Panc1 (cell line): ENCODE measurements at regions not wholly inside any gene's neighbourhood (a gene's known extent, or its start where the extent isn't known, plus 50 kb on each side); places are given as distances from the start of the nearest gene placed in this dataset.

Experiments
- ATAC-seq: fragments of 200-7000 bp; cut with Tn5 transposase; 2 replicates; pipeline ENCODE4 v1.9.1; 2020; ENCODE audit warnings: mild to moderate bottlenecking, moderate library complexity
- BruUV-seq: library from RNA; stranded (reverse); fragments of 400-500 nt; replicated peaks from 2 replicates; lab custom pipeline; 2021; lab: Mats Ljungman, UMichigan
- CTCF ChIA-PET: fragments of 300-600 bp; sonication (Branson Sonifier 250); formaldehyde crosslinking; loops from one replicate; lab custom pipeline; 2022; ENCODE audit warnings: antibody characterized with exemption; lab: Charles Lee
- POLR2A ChIA-PET: fragments of 300-600 bp; sonication (Branson Sonifier 250); formaldehyde crosslinking; loops from one replicate; lab custom pipeline; 2022; ENCODE audit warnings: antibody characterized with exemption; lab: Charles Lee
- DNase-seq: peaks from one replicate; pipeline ENCODE4 v3.0.0-alpha.2; 2010; ENCODE audit warnings: low read depth, low spot score
- H3K27ac ChIP-seq: 2 replicates; pipeline ENCODE4 v1.5.1; 2011; ENCODE audit warnings: mild to moderate bottlenecking, low read length, inconsistent platforms
- H3K27me3 ChIP-seq: fragments of 200-500 bp; sonication (Bioruptor generic); 2 replicates; pipeline ENCODE4 v1.6.0; 2014; ENCODE audit warnings: low read length, inconsistent platforms; ENCODE audit not compliant: control insufficient read depth, insufficient read depth
- H3K36me3 ChIP-seq: fragments of 200-500 bp; sonication (Bioruptor generic); 2 replicates; pipeline ENCODE4 v1.5.1; 2014; ENCODE audit warnings: inconsistent platforms, mild to moderate bottlenecking, low read length, moderate library complexity; ENCODE audit not compliant: control insufficient read depth, insufficient read depth
- H3K4me1 ChIP-seq: 2 replicates; pipeline ENCODE4 v1.5.1; 2011; ENCODE audit warnings: inconsistent platforms, mild to moderate bottlenecking, low read length, moderate library complexity; ENCODE audit not compliant: control insufficient read depth, insufficient read depth
- H3K4me3 ChIP-seq, 2 experiments: 2 replicates each; pipeline ENCODE4 v1.5.1; 2011 to 2012; ENCODE audit warnings: low read depth in 2 of 2, low read length in 2 of 2, mild to moderate bottlenecking in 2 of 2, inconsistent platforms in 1 of 2, moderate library complexity in 1 of 2
- H3K9me3 ChIP-seq: fragments of 200-500 bp; sonication (Bioruptor generic); 2 replicates; pipeline ENCODE4 v1.5.1; 2014; ENCODE audit warnings: low read depth, mild to moderate bottlenecking, inconsistent platforms, low read length, moderate library complexity; ENCODE audit not compliant: control insufficient read depth, insufficient read depth
- POLR2AphosphoS5 ChIP-seq: IDR thresholded peaks from 2 replicates; pipeline ENCODE4 v1.6.1; 2012; ENCODE audit warnings: mild to moderate bottlenecking, low read depth, low read length, moderate library complexity
- SIN3A ChIP-seq: IDR thresholded peaks from 2 replicates; pipeline ENCODE4 v1.6.1; 2012; ENCODE audit warnings: low read depth, mild to moderate bottlenecking, low read length, moderate library complexity, borderline replicate concordance; ENCODE audit not compliant: insufficient read depth
- TCF7L2 ChIP-seq: IDR thresholded peaks from 2 replicates; pipeline ENCODE4 v1.6.1; 2011; ENCODE audit warnings: mild to moderate bottlenecking, low read depth, low read length, inconsistent platforms
- in situ Hi-C: cut with HindIII; loops from 2 replicates; pipeline ENCODE4 v1.10.0; 2016; ENCODE audit warnings: low sequenced_read_pairs, low pct_unique_long_range_greater_than_20kb
- intact Hi-C: fragments of 100-400 bp; cut with micrococcal nuclease; formaldehyde crosslinking; loops from one replicate; pipeline ENCODE4 v1.10.0; 2022; ENCODE audit not compliant: unreplicated experiment
- TF ChIP-seq, protein P1 (sequence below), 2 experiments: IDR thresholded peaks; 2 replicates each; pipeline ENCODE4 v1.6.1; 2011 to 2012; ENCODE audit warnings: low read depth in 2 of 2, control low read depth in 1 of 2, low read length in 1 of 2, mild to moderate bottlenecking in 1 of 2, moderate library complexity in 1 of 2; ENCODE audit not compliant: insufficient read depth in 1 of 2
- TF ChIP-seq, protein P2 (sequence below): fragments of 450-650 bp; IDR thresholded peaks from 2 replicates; pipeline ENCODE4 v1.5.1; 2017; ENCODE audit warnings: mild to moderate bottlenecking

DNA sequence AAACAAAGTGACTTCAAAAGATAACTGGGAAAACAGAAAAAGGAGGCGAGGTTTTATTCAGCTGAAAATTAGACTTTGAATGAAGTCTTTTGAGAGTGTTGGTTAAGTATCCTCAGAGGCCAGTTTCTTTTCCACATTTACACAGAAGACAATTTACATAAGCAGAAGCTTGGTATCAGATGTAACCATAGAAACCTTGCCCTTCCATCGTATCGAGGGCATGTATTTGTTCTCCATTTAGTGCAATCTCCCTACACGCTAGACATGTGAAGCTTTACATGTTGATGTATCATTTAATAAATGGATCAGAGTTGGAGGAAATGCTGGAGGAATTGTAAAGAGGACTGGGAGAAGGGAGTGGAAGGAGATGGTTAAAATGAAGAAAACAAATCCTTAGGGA, 161.0 kb upstream of the CRBN start:
- Histone ChIP-seq H3K27me3 (no peaks in the 10 kb centered on the region), H3K4me1 (no peaks in the 10 kb centered on the region), H3K27ac (no peak overlapping the region), H3K9me3 (no peaks in the 10 kb centered on the region), H3K36me3 (no peaks in the 10 kb centered on the region), H3K4me3 (no peak overlapping the region)
- in situ Hi-C loops (no loop called here), intact Hi-C loops (no loop called here)
- no TSS peak for BruUV-seq
- DNase-seq (no peak), ATAC-seq (no peak)
- CTCF ChIA-PET = no interaction called here
- POLR2A ChIA-PET = no interaction called here
- TF ChIP-seq TCF7L2 (no peak), POLR2AphosphoS5 (no peak), SIN3A (no peak)
- TF ChIP-seq, protein P1, sequence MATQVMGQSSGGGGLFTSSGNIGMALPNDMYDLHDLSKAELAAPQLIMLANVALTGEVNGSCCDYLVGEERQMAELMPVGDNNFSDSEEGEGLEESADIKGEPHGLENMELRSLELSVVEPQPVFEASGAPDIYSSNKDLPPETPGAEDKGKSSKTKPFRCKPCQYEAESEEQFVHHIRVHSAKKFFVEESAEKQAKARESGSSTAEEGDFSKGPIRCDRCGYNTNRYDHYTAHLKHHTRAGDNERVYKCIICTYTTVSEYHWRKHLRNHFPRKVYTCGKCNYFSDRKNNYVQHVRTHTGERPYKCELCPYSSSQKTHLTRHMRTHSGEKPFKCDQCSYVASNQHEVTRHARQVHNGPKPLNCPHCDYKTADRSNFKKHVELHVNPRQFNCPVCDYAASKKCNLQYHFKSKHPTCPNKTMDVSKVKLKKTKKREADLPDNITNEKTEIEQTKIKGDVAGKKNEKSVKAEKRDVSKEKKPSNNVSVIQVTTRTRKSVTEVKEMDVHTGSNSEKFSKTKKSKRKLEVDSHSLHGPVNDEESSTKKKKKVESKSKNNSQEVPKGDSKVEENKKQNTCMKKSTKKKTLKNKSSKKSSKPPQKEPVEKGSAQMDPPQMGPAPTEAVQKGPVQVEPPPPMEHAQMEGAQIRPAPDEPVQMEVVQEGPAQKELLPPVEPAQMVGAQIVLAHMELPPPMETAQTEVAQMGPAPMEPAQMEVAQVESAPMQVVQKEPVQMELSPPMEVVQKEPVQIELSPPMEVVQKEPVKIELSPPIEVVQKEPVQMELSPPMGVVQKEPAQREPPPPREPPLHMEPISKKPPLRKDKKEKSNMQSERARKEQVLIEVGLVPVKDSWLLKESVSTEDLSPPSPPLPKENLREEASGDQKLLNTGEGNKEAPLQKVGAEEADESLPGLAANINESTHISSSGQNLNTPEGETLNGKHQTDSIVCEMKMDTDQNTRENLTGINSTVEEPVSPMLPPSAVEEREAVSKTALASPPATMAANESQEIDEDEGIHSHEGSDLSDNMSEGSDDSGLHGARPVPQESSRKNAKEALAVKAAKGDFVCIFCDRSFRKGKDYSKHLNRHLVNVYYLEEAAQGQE (IDR thresholded peaks at IDR 0.05; ENCODE audit: insufficient read depth in 1 of 2, low read depth in 2 of 2, low read length in 1 of 2) = no peak
- TF ChIP-seq, protein P2, sequence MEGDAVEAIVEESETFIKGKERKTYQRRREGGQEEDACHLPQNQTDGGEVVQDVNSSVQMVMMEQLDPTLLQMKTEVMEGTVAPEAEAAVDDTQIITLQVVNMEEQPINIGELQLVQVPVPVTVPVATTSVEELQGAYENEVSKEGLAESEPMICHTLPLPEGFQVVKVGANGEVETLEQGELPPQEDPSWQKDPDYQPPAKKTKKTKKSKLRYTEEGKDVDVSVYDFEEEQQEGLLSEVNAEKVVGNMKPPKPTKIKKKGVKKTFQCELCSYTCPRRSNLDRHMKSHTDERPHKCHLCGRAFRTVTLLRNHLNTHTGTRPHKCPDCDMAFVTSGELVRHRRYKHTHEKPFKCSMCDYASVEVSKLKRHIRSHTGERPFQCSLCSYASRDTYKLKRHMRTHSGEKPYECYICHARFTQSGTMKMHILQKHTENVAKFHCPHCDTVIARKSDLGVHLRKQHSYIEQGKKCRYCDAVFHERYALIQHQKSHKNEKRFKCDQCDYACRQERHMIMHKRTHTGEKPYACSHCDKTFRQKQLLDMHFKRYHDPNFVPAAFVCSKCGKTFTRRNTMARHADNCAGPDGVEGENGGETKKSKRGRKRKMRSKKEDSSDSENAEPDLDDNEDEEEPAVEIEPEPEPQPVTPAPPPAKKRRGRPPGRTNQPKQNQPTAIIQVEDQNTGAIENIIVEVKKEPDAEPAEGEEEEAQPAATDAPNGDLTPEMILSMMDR = no peak

DNA sequence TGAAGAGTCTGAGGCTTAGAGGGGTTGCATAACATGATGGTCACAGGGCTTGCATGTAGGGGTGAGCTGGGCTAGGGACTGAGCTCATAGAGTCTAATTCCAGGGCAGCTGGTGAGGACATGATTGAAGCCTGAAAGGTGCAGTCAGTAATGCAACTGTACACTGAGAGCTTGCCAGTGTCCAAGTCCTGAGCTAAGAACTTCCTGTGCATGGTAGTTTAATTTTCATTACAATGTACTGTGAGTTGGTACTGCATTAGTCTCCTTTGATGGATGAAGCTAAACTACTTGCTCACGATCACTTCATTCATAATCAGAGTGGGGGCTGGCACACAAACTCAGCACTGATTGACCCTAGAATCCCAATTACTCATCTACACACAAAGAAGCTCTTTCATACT, 156.4 kb upstream of the CRBN start:
- in situ Hi-C loops (no loop called here), intact Hi-C loops (no loop called here)
- no peaks in the 10 kb centered on the region for H3K27me3 ChIP-seq
- H3K9me3 ChIP-seq = no peaks in the 10 kb centered on the region
- no peak overlapping the region for H3K4me3 ChIP-seq
- no peak for TF ChIP-seq POLR2AphosphoS5
- no peak for TF ChIP-seq SIN3A
- DNase-seq = no peak
- no peaks in the 10 kb centered on the region for H3K36me3 ChIP-seq
- ChIA-PET CTCF (no interaction called here), POLR2A (no interaction called here)
- ATAC-seq = no peak
- no peak overlapping the region for H3K27ac ChIP-seq
- H3K4me1 ChIP-seq = no peaks in the 10 kb centered on the region
- no TSS peak for BruUV-seq

DNA sequence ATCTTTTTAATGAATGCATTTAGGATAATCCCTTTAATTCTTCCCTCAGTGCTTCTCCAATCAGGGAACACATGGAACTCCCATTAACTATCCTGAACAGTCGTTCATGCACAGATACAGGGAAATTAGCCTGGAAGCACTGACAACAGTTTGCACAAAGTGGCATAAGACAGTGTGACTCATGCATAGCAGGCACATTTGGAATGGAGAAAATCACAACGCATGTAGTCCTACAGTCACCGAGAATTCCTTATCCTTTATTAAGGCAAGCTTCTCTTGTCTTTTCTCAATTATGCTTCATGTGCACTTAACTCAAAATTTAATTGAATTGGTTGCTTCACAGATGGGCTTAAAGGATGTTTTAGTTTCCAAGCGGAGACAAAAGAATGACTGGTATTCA, 155.0 kb upstream of the CRBN start:
- H3K4me1 ChIP-seq = no peaks in the 10 kb centered on the region
- H3K9me3 ChIP-seq = no peaks in the 10 kb centered on the region
- in situ Hi-C loops (no loop called here), intact Hi-C loops (no loop called here)
- TF ChIP-seq, protein P1 (IDR thresholded peaks at IDR 0.05; ENCODE audit: insufficient read depth in 1 of 2, low read depth in 2 of 2, low read length in 1 of 2) = no peak
- no peak for TF ChIP-seq SIN3A
- TF ChIP-seq, protein P2 = no peak
- TF ChIP-seq TCF7L2 = no peak
- no peak for TF ChIP-seq POLR2AphosphoS5
- no peak for ATAC-seq
- H3K36me3 ChIP-seq = no peaks in the 10 kb centered on the region
- no peak for DNase-seq
- no TSS peak for BruUV-seq
- ChIA-PET CTCF (no interaction called here), POLR2A (no interaction called here)
- H3K27me3 ChIP-seq = no peaks in the 10 kb centered on the region
- H3K27ac ChIP-seq = no peak overlapping the region
- H3K4me3 ChIP-seq = no peak overlapping the region
